Neural progenitor cell (in vitro differentiated cells): ENCODE measurements at regions not wholly inside any gene's neighbourhood (a gene's known extent, or its start where the extent isn't known, plus 50 kb on each side); places are given as distances from the start of the nearest gene placed in this dataset.

Experiments
- DNase-seq: peaks from one replicate; pipeline ENCODE4 v3.0.0-alpha.2; 2016; ENCODE audit warnings: low spot score
- H2AFZ ChIP-seq: fragments of 200-600 bp; sonication (generic); replicated peaks from 2 replicates; pipeline ENCODE4 v1.6.1; 2016; ENCODE audit warnings: antibody characterized with exemption
- H3F3A ChIP-seq: fragments of 200-600 bp; sonication (generic); 2 replicates; pipeline ENCODE4 v1.6.1; 2016; ENCODE audit warnings: antibody characterized with exemption, low read depth
- H3K27ac ChIP-seq: fragments of 200-600 bp; sonication (generic); 2 replicates; pipeline ENCODE4 v1.5.1; 2016; ENCODE audit warnings: mild to moderate bottlenecking
- H3K27me3 ChIP-seq: fragments of 200-600 bp; sonication (generic); 2 replicates; pipeline ENCODE4 v1.6.1; 2016; ENCODE audit warnings: mild to moderate bottlenecking, moderate library complexity
- H3K36me3 ChIP-seq: fragments of 200-600 bp; sonication (generic); 2 replicates; pipeline ENCODE4 v1.5.1; 2016
- H3K4me1 ChIP-seq: fragments of 200-600 bp; sonication (generic); 2 replicates; pipeline ENCODE4 v1.6.1; 2016; ENCODE audit warnings: mixed run types
- H3K4me2 ChIP-seq: fragments of 200-600 bp; sonication (generic); 2 replicates; pipeline ENCODE4 v1.6.1; 2016
- H3K4me3 ChIP-seq: fragments of 200-600 bp; sonication (generic); 2 replicates; pipeline ENCODE4 v1.5.1; 2016
- H3K79me2 ChIP-seq: fragments of 200-600 bp; sonication (generic); 2 replicates; pipeline ENCODE4 v1.6.1; 2016; ENCODE audit warnings: low read depth
- H3K9ac ChIP-seq: fragments of 200-600 bp; sonication (generic); 2 replicates; pipeline ENCODE4 v1.6.1; 2016
- H3K9me3 ChIP-seq: fragments of 200-600 bp; sonication (generic); 2 replicates; pipeline ENCODE4 v1.5.1; 2016; ENCODE audit warnings: low read depth
- H4K20me1 ChIP-seq: fragments of 200-600 bp; sonication (generic); 2 replicates; pipeline ENCODE4 v1.6.1; 2016; ENCODE audit warnings: low read depth
- H3K27ac Mint-ChIP-seq: 3 replicates; pipeline ENCODE4 v1.8.0; 2021; ENCODE audit warnings: mixed read lengths
- H3K27me3 Mint-ChIP-seq: 2 replicates; pipeline ENCODE4 v1.8.0; 2022; ENCODE audit warnings: low read depth, mild to moderate bottlenecking, inconsistent platforms, moderate library complexity, mixed read lengths; ENCODE audit not compliant: insufficient read depth
- H3K36me3 Mint-ChIP-seq: 3 replicates; pipeline ENCODE4 v1.8.0; 2021; ENCODE audit warnings: mixed read lengths
- H3K4me1 Mint-ChIP-seq: 3 replicates; pipeline ENCODE4 v1.8.0; 2021; ENCODE audit warnings: mixed read lengths
- H3K4me3 Mint-ChIP-seq: 3 replicates; pipeline ENCODE4 v1.8.0; 2021; ENCODE audit warnings: mild to moderate bottlenecking, moderate library complexity, mixed read lengths
- H3K9me3 Mint-ChIP-seq: 3 replicates; pipeline ENCODE4 v1.8.0; 2020; ENCODE audit warnings: mixed read lengths
- CTCF ChIP-seq: fragments of 200-600 bp; sonication (generic); IDR thresholded peaks from 2 replicates; pipeline ENCODE4 v1.5.1; 2017; ENCODE audit warnings: antibody characterized with exemption, mild to moderate bottlenecking
- EZH2 ChIP-seq: fragments of 200-600 bp; sonication (generic); IDR thresholded peaks from 2 replicates; pipeline ENCODE4 v1.6.1; 2017; ENCODE audit warnings: antibody characterized with exemption, mild to moderate bottlenecking, moderate library complexity
- EZH2phosphoT487 ChIP-seq: fragments of 200-600 bp; sonication (generic); IDR thresholded peaks from 2 replicates; pipeline ENCODE4 v1.6.1; 2017; ENCODE audit warnings: antibody characterized with exemption

- no peak overlapping the region for H3K4me3 Mint-ChIP-seq
Observed at GRCh38 chr2:217151509-217152206, 291.8 kb upstream of the TNP1 start.

GRCh38 chr2:217150236-217150635, 290.4 kb upstream of the TNP1 start:
- Histone ChIP-seq H2AFZ (no peak overlapping the region), H3F3A (no peaks in the 10 kb centered on the region), H3K36me3 (no peaks in the 10 kb centered on the region), H3K27ac (no peak overlapping the region), H3K4me2 (no peak overlapping the region), H3K9me3 (no peaks in the 10 kb centered on the region), H3K79me2 (no peaks in the 10 kb centered on the region), H3K9ac (no peak overlapping the region), H4K20me1 (no peaks in the 10 kb centered on the region), H3K27me3 (no peaks in the 10 kb centered on the region), H3K4me1 (no peaks in the 10 kb centered on the region), H3K4me3 (no peak overlapping the region)
- Mint-ChIP-seq H3K27ac (no peak overlapping the region), H3K27me3 (peaks cover 3% of the 10 kb centered on the region), H3K36me3 (no peaks in the 10 kb centered on the region), H3K9me3 (peaks cover 2% of the 10 kb centered on the region), H3K4me3 (no peak overlapping the region), H3K4me1 (peaks cover 3% of the 10 kb centered on the region)
- TF ChIP-seq EZH2phosphoT487, result no peak
- no peak for DNase-seq

More at GRCh38 chr2:217151509-217152206, 291.8 kb upstream of the TNP1 start:
- Histone ChIP-seq H3K27me3 (no peaks in the 10 kb centered on the region), H3K9me3 (no peaks in the 10 kb centered on the region), H3K36me3 (no peaks in the 10 kb centered on the region), H3K9ac (no peak overlapping the region), H2AFZ (no peak overlapping the region), H3K4me3 (no peak overlapping the region), H4K20me1 (no peaks in the 10 kb centered on the region), H3K4me2 (no peak overlapping the region), H3K79me2 (no peaks in the 10 kb centered on the region), H3K4me1 (no peaks in the 10 kb centered on the region), H3F3A (no peaks in the 10 kb centered on the region), H3K27ac (no peak overlapping the region)
- Mint-ChIP-seq H3K9me3 (peaks cover 2% of the 10 kb centered on the region), H3K27ac (no peak overlapping the region), H3K4me1 (peaks cover 3% of the 10 kb centered on the region), H3K27me3 (peaks cover 3% of the 10 kb centered on the region), H3K36me3 (no peaks in the 10 kb centered on the region)
- TF ChIP-seq CTCF (no peak), EZH2 (no peak), EZH2phosphoT487 (no peak)
- DNase-seq, result no peak

GRCh38 chr2:217149087-217149660, 289.3 kb upstream of the TNP1 start:
- no peak for DNase-seq
- Mint-ChIP-seq H3K27me3 (peaks cover 3% of the 10 kb centered on the region), H3K4me3 (no peak overlapping the region), H3K36me3 (no peaks in the 10 kb centered on the region), H3K9me3 (peaks cover 2% of the 10 kb centered on the region), H3K4me1 (peaks cover 3% of the 10 kb centered on the region), H3K27ac (no peak overlapping the region)
- Histone ChIP-seq H4K20me1 (no peaks in the 10 kb centered on the region), H3K27ac (no peak overlapping the region), H3K4me2 (no peak overlapping the region), H3K27me3 (no peaks in the 10 kb centered on the region), H3K9me3 (no peaks in the 10 kb centered on the region), H3K4me3 (no peak overlapping the region), H3K79me2 (no peaks in the 10 kb centered on the region), H3F3A (no peaks in the 10 kb centered on the region), H3K9ac (no peak overlapping the region), H3K4me1 (no peaks in the 10 kb centered on the region), H2AFZ (no peak overlapping the region), H3K36me3 (no peaks in the 10 kb centered on the region)
- no peak for TF ChIP-seq CTCF
- no peak for TF ChIP-seq EZH2
- TF ChIP-seq EZH2phosphoT487, result no peak

GRCh38 chr2:217147818-217148217, 288.0 kb upstream of the TNP1 start:
- Histone ChIP-seq H3K4me1 (no peaks in the 10 kb centered on the region), H3K79me2 (no peaks in the 10 kb centered on the region), H4K20me1 (no peaks in the 10 kb centered on the region), H3K27me3 (no peaks in the 10 kb centered on the region), H3K9me3 (peaks cover 3% of the 10 kb centered on the region), H3K36me3 (peaks cover 2% of the 10 kb centered on the region), H3K27ac (no peak overlapping the region), H3K4me2 (no peak overlapping the region), H2AFZ (no peak overlapping the region), H3K9ac (no peak overlapping the region), H3K4me3 (no peak overlapping the region), H3F3A (no peaks in the 10 kb centered on the region)
- Mint-ChIP-seq H3K9me3 (peaks cover 2% of the 10 kb centered on the region), H3K27me3 (peaks cover 3% of the 10 kb centered on the region), H3K4me1 (peaks cover 3% of the 10 kb centered on the region), H3K27ac (no peak overlapping the region), H3K4me3 (no peak overlapping the region), H3K36me3 (no peaks in the 10 kb centered on the region)
- DNase-seq, result no peak
- TF ChIP-seq EZH2, result no peak
- no peak for TF ChIP-seq EZH2phosphoT487
- no peak for TF ChIP-seq CTCF
